ENCODE measurements at regions not wholly inside any gene's neighbourhood (a gene's known extent, or its start where the extent isn't known, plus 50 kb on each side); places are given as distances from the start of the nearest gene placed in this dataset.
A peak's percentile ranks its signal among the peaks of the same experiment; 100 is the strongest.

DNA sequence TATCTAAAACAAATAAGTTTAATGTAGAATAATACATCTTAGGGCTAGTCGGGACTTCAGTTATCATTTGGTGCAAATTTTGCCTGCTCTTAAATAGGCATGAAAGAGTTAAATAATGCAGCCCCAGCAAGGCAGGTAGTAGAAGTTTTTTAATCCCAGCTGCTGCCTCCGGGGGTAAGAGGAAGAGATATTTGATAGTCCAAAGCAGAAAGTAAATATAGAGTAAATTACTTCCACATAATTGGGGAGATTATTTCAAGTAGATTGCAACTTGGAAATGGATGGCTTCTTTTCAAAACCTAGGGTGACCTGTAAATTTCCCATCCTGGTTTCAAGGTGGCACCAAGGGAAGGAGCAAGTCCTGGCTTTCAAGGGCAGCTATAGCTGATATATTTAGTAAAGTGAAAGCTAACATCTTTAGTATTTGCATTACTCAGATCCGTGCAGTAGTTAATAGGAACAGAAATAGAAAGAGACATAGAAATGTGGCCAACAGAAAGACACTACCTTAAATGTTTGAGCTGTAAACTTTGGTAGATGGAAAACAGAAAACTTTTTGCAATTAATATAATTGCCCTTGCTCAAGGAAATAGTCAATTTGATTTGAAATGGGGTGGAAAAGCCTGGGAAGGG lies 109.1 kb downstream of the LMO4 start:
- Histone ChIP-seq H3K27ac (no peak overlapping the region), H3K27me3 (no peaks in the 10 kb centered on the region), H3K4me1 (peaks cover 0 to 29% (median 7%) of the 10 kb centered on the region in 12 donors), H3K4me3 (no peak overlapping the region), H3K9me3 (no peaks in the 10 kb centered on the region), H3K36me3 (no peaks in the 10 kb centered on the region)
- intact Hi-C loops (cut with DNase I): no loop called here
- DNase-seq (no peak), ATAC-seq (no peak)
- no peak for TF ChIP-seq POLR2A (IDR thresholded peaks at IDR 0.05)
- TF ChIP-seq, protein P1, sequence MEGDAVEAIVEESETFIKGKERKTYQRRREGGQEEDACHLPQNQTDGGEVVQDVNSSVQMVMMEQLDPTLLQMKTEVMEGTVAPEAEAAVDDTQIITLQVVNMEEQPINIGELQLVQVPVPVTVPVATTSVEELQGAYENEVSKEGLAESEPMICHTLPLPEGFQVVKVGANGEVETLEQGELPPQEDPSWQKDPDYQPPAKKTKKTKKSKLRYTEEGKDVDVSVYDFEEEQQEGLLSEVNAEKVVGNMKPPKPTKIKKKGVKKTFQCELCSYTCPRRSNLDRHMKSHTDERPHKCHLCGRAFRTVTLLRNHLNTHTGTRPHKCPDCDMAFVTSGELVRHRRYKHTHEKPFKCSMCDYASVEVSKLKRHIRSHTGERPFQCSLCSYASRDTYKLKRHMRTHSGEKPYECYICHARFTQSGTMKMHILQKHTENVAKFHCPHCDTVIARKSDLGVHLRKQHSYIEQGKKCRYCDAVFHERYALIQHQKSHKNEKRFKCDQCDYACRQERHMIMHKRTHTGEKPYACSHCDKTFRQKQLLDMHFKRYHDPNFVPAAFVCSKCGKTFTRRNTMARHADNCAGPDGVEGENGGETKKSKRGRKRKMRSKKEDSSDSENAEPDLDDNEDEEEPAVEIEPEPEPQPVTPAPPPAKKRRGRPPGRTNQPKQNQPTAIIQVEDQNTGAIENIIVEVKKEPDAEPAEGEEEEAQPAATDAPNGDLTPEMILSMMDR (IDR thresholded peaks at IDR 0.05): no peak
- WGBS, 4 donors: 48 to 59% (median 55%) methylated on average over 3 of the region's 3 CpGs

DNA sequence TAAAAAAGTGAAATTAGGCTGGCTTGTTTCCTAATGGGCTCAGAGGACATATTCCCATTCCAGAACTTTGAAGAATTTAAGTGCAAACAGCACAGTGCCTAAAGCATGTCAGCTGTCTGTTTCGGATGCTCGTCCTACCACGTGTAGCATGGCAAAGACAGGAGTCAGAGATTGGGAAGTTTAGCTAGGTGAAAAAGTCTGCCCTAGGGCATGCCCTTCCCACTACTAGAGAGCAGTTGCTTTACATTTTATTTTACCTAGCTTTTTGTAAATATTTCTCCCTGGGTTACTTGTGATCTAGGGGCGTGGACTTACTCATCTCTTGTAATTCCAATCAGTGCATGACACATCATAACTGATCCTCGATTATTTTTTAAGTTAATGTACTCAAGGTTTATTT lies 111.1 kb downstream of the LMO4 start:
- peaks cover 0 to 22% (median 7%) of the 10 kb centered on the region in 12 donors for H3K4me1 ChIP-seq
- no peak for TF ChIP-seq POLR2A (IDR thresholded peaks at IDR 0.05)
- TF ChIP-seq, protein P1 (IDR thresholded peaks at IDR 0.05): no peak
- no peak overlapping the region for H3K4me3 ChIP-seq
- ATAC-seq (no peak), DNase-seq (no peak)
- WGBS, 4 donors: 79 to 88% (median 82%) methylated on average over 5 of the region's 5 CpGs
- H3K27me3 ChIP-seq: no peaks in the 10 kb centered on the region
- H3K36me3 ChIP-seq: no peaks in the 10 kb centered on the region
- peaks cover 0 to 6% (median 0%) of the 10 kb centered on the region in 12 donors for H3K9me3 ChIP-seq
- intact Hi-C loops (cut with DNase I): no loop called here
- H3K27ac ChIP-seq: no peak overlapping the region

DNA sequence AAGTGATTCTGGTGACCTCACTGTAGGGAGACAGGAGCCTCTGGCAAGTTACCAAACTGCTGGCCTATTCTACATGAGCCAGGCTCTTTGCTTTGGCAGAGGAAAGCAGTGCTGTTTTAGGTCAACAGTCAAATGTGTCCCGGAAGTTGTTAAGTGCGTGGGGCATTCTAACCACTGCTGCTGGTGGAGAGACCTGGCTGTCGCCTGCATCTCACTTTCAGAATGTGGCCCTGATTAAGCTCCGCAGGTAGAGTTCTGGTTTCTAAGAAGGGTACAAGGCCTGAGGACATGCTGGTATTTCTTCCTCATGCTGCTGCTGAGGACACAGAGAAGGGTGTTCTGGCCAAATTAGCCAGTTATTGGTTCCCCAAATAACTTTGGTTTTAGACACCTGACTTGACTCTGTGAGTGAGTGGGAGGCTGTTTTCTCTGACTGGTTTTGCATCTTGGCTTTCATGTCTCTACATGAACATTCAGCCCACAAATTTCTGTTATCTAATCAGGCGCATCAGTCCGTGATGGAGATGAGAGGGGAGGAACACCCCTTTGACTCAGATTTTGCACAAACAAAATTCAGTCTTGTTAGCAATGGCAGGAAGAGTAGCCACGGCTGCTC lies 120.8 kb downstream of the LMO4 start:
- no peaks in the 10 kb centered on the region for H3K27me3 ChIP-seq
- TF ChIP-seq, protein P1 (IDR thresholded peaks at IDR 0.05): no peak
- no peak for TF ChIP-seq POLR2A (IDR thresholded peaks at IDR 0.05)
- intact Hi-C loops (cut with DNase I): no loop called here
- peaks cover 0 to 20% (median 3%) of the 10 kb centered on the region in 12 donors for H3K4me1 ChIP-seq
- WGBS, 4 donors: 46 to 71% (median 49%) methylated on average over 3 to 7 of the region's 7 CpGs
- peaks cover 0 to 5% (median 0%) of the 10 kb centered on the region in 12 donors for H3K9me3 ChIP-seq
- peak overlapping the region in 5 of 12 donors; percentile 30 to 59 (median 37) for H3K27ac ChIP-seq
- no peaks in the 10 kb centered on the region for H3K36me3 ChIP-seq
- DNase-seq (peak; percentile 38 to 80 (median 68)), ATAC-seq (peak; percentile 61 to 98 (median 92))
- no peak overlapping the region for H3K4me3 ChIP-seq

DNA sequence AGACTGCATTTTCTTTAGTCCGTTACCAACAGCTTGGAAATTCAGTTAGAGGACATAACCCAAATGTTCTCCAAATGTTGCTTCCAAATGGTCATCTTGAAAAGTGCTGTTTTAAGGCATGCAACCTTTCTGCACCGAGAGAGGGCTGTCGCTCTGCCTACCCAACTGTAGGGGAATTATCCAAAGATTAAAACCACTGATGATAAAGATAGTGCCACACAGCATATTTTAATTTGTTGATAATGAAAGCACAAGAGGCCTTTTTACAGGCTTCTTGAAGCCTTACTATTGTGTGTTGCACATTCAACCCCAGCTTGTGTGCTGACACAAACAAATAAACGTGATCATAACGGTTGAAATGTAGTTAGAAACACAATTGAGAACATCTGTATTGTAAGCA lies 121.5 kb downstream of the LMO4 start:
- ATAC-seq (no peak), DNase-seq (no peak)
- Histone ChIP-seq H3K36me3 (no peaks in the 10 kb centered on the region), H3K4me3 (no peak overlapping the region), H3K4me1 (peaks cover 0 to 20% (median 3%) of the 10 kb centered on the region in 12 donors), H3K27me3 (no peaks in the 10 kb centered on the region), H3K9me3 (no peaks in the 10 kb centered on the region), H3K27ac (no peak overlapping the region)
- intact Hi-C loops (cut with DNase I): no loop called here
- TF ChIP-seq POLR2A (IDR thresholded peaks at IDR 0.05): no peak
- TF ChIP-seq, protein P1 (IDR thresholded peaks at IDR 0.05): no peak
- 79 to 90% (median 86%) methylated on average over 5 of the region's 5 CpGs for WGBS, 4 donors
